ENCODE measurements at regions not wholly inside any gene's neighbourhood (a gene's known extent, or its start where the extent isn't known, plus 50 kb on each side); places are given as distances from the start of the nearest gene placed in this dataset.

GRCh38 chr2:181114021-181114420, 133.6 kb downstream of the UBE2E3 start:
- no peak for DNase-seq

DNA sequence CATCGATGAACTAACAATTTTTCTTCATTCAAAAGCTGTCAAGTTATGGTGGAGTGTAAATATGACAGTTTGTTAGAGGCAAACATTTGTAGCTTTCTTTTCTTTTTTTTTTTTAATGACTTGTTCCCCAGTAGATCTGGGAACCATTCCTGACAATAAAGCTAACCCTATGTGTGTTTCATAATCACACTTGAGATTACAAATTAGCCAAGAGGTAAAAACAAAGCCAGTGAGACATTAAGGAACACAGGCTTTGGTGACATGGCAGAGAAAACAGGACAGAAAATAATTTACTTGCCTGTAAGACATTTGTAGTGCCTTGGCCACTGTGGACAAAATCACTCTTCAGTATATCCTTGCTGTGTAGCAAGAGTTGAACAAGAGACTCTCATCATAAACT, 135.9 kb downstream of the UBE2E3 start:
- no peak for DNase-seq

DNA sequence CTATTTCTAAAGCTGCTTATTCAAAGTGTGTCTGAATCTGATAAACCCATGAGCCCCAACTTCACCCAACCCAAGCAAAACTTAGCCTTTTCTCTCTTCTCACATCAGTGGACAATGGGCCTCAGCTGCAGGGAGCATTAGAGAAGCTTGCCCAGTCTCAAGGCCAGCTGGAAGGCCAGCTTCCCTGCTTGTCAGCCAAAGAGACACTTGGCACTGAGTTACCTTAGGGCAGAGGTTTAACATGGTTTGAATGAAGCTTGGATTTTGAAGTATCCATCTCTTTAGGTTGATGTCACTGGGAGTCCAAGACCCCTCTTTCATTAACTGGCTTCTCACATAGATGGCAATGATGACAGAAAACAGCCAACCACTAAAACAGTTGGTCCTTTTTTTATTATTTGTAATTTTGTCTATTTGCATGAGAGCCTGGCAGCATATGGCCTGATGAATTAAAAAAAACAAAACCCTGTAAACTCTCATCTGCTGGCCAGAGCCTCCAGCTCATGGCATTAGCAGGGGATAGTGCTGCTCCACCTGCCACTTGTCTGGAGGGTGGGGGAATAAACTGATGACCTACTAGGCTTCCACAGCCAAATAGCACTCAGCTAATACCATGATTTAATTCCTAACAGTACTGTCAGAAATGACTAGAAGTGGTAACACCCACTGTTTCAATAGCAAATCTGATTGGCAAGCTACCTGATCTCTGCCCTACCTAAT, 137.0 kb downstream of the UBE2E3 start:
- DNase-seq: no peak

- no peak for DNase-seq
Measured at GRCh38 chr2:181120625-181121024, 140.2 kb downstream of the UBE2E3 start.

- DNase-seq: no peak
Measured at GRCh38 chr2:181121996-181122395, 141.6 kb downstream of the UBE2E3 start.

- no peak for DNase-seq
Measured at GRCh38 chr2:181122601-181123000, 142.2 kb downstream of the UBE2E3 start.

- DNase-seq: no peak
Measured at GRCh38 chr2:181123798-181124231, 143.4 kb downstream of the UBE2E3 start.

DNA sequence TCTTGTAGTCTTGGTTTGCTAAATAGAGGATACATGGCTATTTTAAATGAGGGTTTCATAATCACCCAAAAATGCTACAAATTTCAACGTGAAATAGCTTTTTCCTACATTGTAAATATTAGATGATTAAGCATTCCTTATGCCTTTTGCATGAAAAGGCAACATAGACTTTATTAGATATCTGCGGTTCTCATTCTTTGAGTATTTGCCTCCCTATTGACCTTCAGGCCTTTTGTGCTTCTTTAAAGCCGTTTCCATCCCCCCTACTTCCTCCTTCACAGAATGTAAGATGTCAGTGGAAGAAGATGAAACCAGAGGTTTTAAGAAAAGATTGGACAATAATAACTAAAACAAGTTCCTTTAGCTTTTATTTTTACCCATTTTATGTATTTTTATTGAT, 144.1 kb downstream of the UBE2E3 start:
- DNase-seq: no peak

DNA sequence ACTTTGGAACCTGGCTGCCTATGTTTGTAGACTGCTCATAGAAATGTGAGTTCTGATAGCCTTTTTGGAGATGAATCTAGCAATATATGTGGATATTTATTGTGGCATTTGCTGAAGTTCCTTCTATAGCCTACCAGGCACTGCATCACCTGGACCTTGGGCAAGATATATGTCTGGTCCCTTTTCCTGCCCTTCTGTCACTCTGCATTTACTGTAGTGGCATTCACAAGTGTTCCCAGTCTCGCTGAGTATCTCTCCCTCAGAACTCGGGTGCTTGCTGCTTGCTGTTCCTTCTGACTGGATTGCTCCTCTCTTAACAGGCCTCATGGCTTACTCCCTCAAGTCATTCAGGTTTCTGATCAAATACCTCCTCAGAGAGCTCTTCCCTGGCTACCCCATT, 145.0 kb downstream of the UBE2E3 start:
- DNase-seq: no peak

DNA sequence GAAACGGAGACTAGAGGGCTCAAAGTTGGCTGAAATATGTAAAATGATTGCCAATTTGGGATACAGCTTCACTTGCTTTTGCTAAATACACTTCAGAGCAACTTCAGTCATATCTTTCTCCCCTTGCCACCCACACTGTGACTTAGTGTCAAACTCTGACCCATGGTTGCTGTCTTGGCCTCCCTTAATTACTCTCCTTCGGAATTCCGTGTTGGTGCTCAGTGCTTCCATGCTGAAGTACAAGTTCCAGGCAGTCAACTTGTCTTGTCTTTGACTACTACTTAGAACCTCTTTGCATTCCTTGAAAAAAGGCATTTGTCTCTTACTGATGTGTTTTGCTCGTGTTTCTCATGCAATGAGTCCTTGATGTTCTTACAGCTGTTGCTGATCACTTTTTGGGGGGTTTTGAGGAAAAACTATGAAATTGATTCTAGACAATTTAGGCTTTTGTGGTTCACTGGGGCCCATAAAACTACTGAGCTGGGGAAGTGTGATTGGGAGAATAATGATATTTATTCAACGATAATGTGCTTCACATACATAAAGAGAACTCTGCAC, 146.0 kb downstream of the UBE2E3 start:
- DNase-seq: no peak

- DNase-seq: no peak
Measured at GRCh38 chr2:181128199-181128598, 147.8 kb downstream of the UBE2E3 start.

DNA sequence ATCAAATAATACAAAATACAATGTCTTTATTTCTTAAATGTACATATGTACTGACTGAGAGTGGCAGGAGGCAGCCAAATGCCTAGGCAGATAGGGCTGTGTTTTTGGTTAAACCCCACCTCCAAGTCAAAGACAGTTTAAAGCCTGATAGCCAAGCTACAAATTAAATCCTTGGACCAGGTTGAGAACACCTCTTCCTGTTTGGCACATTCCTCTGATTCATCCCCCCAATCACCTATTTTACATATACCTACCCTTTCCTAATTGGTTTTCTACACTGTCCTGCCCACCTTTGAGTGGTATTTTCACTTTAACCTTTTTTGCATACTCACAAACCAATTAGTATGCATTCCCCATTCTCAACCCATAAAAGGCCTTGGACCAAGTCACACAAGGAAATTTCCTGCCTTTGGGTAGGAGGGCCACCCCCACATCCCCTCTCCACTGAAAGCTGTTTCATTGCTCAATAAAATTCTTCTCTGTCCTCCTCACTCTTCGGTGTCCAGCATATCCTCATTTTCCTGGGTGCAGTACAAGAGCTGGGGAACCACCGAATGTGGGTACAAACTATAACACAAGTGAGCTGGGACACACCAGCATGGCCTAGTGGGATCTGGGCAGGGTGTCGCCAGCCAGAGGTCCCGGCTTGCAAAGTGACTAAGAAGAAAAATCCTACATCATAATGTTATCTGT, 149.1 kb downstream of the UBE2E3 start:
- no peak for DNase-seq

- DNase-seq: no peak
Measured at GRCh38 chr2:181130686-181131085, 150.3 kb downstream of the UBE2E3 start.

GRCh38 chr2:181131584-181131983, 151.2 kb downstream of the UBE2E3 start:
- DNase-seq: no peak

- DNase-seq: no peak
Measured at GRCh38 chr2:181138816-181139215, 158.4 kb downstream of the UBE2E3 start.

DNA sequence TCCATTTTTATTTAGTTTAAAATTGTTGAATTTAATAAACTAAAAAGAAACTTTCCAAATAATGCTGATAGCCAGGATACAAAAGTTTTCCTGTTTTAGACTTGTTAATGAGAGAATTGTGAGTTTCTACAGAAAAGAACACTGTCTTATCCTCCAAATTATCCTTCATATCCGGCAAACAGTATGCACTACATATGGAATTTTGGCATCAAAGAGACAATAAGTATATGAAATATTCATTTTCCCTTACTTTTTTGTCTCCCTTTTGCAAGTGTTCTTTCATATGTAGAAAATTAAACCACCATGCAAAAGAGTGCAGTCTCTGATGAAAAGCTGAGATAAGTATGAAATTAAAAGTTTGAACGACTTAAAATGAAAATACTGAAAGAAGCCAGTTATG, 159.4 kb downstream of the UBE2E3 start:
- no peak for DNase-seq

DNA sequence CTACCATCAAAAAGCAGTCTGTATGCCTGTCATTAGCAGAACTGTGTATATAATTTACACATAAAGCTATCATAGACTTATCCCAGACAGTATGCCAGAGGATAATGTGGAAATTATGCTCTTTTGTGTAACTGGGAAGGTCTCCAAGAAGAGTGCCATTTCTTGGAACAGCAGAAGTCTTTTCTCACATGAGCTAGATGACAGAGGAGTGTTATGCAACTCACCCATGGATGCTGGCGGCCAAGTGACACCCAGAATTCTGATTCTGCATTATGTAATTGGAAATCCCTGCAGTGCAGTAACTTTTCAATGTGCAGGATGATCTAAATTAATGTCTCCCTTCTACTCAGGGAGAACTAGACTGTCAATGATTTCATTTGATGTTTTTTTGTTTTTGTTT, 160.0 kb downstream of the UBE2E3 start:
- no peak for DNase-seq

GRCh38 chr2:181140928-181141327, 160.5 kb downstream of the UBE2E3 start:
- DNase-seq: no peak

GRCh38 chr2:181141676-181142075, 161.3 kb downstream of the UBE2E3 start:
- no peak for DNase-seq

DNA sequence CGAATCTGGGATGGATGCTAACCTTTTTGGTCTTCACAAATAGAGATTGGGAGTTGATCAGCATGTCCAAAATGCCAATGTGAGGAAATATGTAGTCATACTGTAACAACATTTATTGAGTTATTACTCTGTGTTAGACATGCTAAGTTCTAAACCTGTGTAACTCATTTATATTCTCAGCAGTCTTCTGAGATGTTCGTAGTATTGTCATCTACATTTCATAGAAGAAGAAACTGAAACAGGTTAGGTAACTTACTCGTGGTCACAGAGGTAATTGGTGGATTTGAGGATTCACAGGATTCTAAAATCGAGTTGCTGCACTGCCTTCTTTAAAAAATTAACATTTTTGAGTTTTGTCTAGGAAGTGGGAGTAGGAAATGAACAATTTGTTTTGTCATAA, 162.1 kb downstream of the UBE2E3 start:
- no peak for DNase-seq

GRCh38 chr2:181143790-181144300, 163.4 kb downstream of the UBE2E3 start:
- no peak for DNase-seq

DNA sequence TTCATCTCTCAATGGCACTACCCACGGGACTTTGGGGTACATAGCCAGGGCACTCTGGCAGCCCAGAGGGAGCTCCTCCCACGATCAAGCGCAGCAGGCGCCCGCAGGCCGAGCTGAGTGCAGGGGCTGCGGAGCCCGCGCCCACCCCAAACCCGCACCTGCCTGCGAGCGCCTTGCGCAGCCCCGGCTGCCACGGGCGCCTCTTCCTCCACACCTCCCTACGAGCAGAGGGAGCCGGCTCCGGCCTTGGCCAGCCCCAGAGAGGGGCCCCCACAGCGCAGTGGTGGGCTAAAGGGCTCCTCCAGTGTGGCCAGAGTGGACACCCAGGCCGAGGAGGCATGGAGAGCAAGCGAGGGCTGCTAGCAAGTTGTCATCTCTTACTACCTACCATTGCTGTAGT, 165.2 kb downstream of the UBE2E3 start:
- no peak for DNase-seq

DNA sequence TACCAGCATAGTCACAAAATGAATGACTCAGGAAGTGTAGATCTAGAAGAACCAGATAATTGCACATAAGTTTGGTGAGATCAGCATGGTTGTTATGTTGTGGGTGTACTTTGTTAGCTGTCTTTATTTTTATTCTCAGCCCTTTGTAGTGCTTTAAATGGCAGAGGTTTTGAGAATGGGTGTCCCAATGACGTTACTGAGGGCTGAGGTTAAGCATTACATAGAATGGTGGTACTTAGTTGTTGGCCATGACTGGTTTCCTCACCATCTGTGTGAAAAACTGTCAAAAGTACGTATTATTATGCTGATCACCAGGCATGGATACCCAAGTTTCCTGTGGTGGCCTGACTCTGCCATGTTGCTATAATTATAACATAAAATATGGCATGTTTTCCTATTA, 165.8 kb downstream of the UBE2E3 start:
- no peak for DNase-seq

GRCh38 chr2:181149056-181149455, 168.7 kb downstream of the UBE2E3 start:
- no peak for DNase-seq
